ENCODE measurements at regions not wholly inside any gene's neighbourhood (a gene's known extent, or its start where the extent isn't known, plus 50 kb on each side); places are given as distances from the start of the nearest gene placed in this dataset.

GRCh38 chr2:12841021-12841420 lies 124.3 kb downstream of the TRIB2 start:
- DNase-seq (ENCODE audit: low read depth, low spot score) (no peak), FAIRE-seq (no peak)
- Histone ChIP-seq H3K27me3 (ENCODE audit: control insufficient read depth in 2 of 2, insufficient read depth in 2 of 2, low read length in 2 of 2) (no peaks in the 10 kb centered on the region), H3K9me1 (replicated peaks; ENCODE audit: control insufficient read depth, extremely low read depth, insufficient read depth, low read length) (no peaks in the 10 kb centered on the region), H3K9me3 (replicated peaks; ENCODE audit: control insufficient read depth, insufficient read depth, low read length) (no peaks in the 10 kb centered on the region), H2AFZ (ENCODE audit: low read depth, low read length) (no peak overlapping the region), H3K27ac (ENCODE audit: insufficient read depth, low read depth, low read length) (no peak overlapping the region), H3K4me3 (replicated peaks in 1 of 3; ENCODE audit: insufficient read depth in 1 of 3, low read depth in 1 of 3, low read length in 3 of 3) (no peak overlapping the region), H3K4me2 (ENCODE audit: insufficient read depth, low read length) (no peak overlapping the region), H3K79me2 (ENCODE audit: control insufficient read depth, insufficient read depth, low read length) (no peaks in the 10 kb centered on the region), H3K4me1 (ENCODE audit: control insufficient read depth, extremely low read depth, insufficient read depth, low read length) (no peaks in the 10 kb centered on the region), H3K36me3 (ENCODE audit: control insufficient read depth in 2 of 2, extremely low read depth in 1 of 2, insufficient read depth in 2 of 2, low read length in 2 of 2) (no peaks in the 10 kb centered on the region), H3K9ac (replicated peaks; ENCODE audit: extremely low read depth, insufficient read depth, low read length) (no peak overlapping the region), H4K20me1 (replicated peaks; ENCODE audit: control insufficient read depth, extremely low read depth, insufficient read depth, low read length) (no peaks in the 10 kb centered on the region)
- no TSS peak for BruUV-seq (replicated peaks)
- intact Hi-C loops (cut with micrococcal nuclease): no loop called here
- TF ChIP-seq POLR2AphosphoS5 (IDR thresholded peaks at IDR 0.05; ENCODE audit: insufficient read depth, low read depth, low read length) (no peak), GATA2 (IDR thresholded peaks at IDR 0.05; ENCODE audit: insufficient read depth, insufficient read length, low read depth, low read length) (no peak), JUN (IDR thresholded peaks at IDR 0.05; ENCODE audit: borderline replicate concordance, insufficient read depth, insufficient read length, low read depth) (no peak), POLR2A (IDR thresholded peaks at IDR 0.05; ENCODE audit: low read depth, low read length) (no peak), MYC (IDR thresholded peaks at IDR 0.05; ENCODE audit: low read depth, low read length) (no peak), EZH2 (IDR thresholded peaks at IDR 0.05; ENCODE audit: borderline replicate concordance, low read depth, low read length, severe bottlenecking) (no peak), FOS (IDR thresholded peaks at IDR 0.05; ENCODE audit: borderline replicate concordance, insufficient read depth, low read length) (no peak)
- TF ChIP-seq, protein P1, sequence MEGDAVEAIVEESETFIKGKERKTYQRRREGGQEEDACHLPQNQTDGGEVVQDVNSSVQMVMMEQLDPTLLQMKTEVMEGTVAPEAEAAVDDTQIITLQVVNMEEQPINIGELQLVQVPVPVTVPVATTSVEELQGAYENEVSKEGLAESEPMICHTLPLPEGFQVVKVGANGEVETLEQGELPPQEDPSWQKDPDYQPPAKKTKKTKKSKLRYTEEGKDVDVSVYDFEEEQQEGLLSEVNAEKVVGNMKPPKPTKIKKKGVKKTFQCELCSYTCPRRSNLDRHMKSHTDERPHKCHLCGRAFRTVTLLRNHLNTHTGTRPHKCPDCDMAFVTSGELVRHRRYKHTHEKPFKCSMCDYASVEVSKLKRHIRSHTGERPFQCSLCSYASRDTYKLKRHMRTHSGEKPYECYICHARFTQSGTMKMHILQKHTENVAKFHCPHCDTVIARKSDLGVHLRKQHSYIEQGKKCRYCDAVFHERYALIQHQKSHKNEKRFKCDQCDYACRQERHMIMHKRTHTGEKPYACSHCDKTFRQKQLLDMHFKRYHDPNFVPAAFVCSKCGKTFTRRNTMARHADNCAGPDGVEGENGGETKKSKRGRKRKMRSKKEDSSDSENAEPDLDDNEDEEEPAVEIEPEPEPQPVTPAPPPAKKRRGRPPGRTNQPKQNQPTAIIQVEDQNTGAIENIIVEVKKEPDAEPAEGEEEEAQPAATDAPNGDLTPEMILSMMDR (IDR thresholded peaks at IDR 0.05; ENCODE audit: extremely low read depth in 1 of 2, insufficient read depth in 1 of 2, low read depth in 1 of 2, low read length in 2 of 2): no peak
- TF ChIP-seq, protein P2, sequence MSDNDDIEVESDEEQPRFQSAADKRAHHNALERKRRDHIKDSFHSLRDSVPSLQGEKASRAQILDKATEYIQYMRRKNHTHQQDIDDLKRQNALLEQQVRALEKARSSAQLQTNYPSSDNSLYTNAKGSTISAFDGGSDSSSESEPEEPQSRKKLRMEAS (IDR thresholded peaks at IDR 0.05; ENCODE audit: insufficient read depth, insufficient read length): no peak
- CTCF ChIA-PET: interaction anchor here (1.0 kb wide), 1 partner anchor 90 kb away, joined by 4 read pairs; no protein-coding TSS in a partner anchor
- dilution Hi-C loops (cut with MboI; ENCODE audit: extremely low pct_ligation_motif_present, low sequenced_read_pairs): no loop called here
- POLR2A ChIA-PET: no interaction called here

Data from endothelial cell of umbilical vein (primary cell).